ENCODE measurements at regions not wholly inside any gene's neighbourhood (a gene's known extent, or its start where the extent isn't known, plus 50 kb on each side); places are given as distances from the start of the nearest gene placed in this dataset.

- TF ChIP-seq CTCF (IDR thresholded peaks at IDR 0.05; ENCODE audit: insufficient read depth, low read depth, low read length): no peak
- ChIA-PET CTCF (no interaction called here), POLR2A (no interaction called here)
- DNase-seq (ENCODE audit: low read depth): no peak
- Histone ChIP-seq H3K4me3 (ENCODE audit: low read depth, low read length) (no peak overlapping the region), H3K36me3 (ENCODE audit: control insufficient read depth, insufficient read depth, low read length) (no peaks in the 10 kb centered on the region), H3K27me3 (ENCODE audit: control insufficient read depth, insufficient read depth, low read length) (no peaks in the 10 kb centered on the region)
Observed at GRCh38 chr20:22389836-22390542, 194.4 kb downstream of the FOXA2 start.

DNA sequence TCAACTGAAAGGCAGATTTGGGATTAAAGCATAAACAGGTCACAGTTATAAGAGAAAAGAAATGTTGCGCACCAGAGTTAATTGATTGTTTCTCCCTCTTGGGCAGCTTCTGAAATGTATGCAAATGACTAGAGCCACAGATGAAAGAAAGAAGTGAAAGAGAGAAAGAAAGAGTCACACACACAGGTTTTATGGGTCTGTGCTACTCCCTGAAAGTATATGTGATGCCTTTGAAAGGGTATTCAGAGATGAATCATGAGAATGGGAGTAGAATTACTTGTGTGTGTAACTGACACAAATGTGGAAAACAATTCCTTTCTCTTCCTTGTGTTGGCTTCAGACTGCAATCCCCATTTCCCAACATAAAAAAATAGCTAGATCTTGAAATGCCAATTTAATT lies 196.9 kb downstream of the FOXA2 start:
- TF ChIP-seq CTCF (IDR thresholded peaks at IDR 0.05; ENCODE audit: insufficient read depth, low read depth, low read length): no peak
- POLR2A ChIA-PET: no interaction called here
- Histone ChIP-seq H3K36me3 (ENCODE audit: control insufficient read depth, insufficient read depth, low read length) (no peaks in the 10 kb centered on the region), H3K27me3 (ENCODE audit: control insufficient read depth, insufficient read depth, low read length) (no peaks in the 10 kb centered on the region), H3K4me3 (ENCODE audit: low read depth, low read length) (no peak overlapping the region)
- no peak for DNase-seq (ENCODE audit: low read depth)
- CTCF ChIA-PET: no interaction called here

GRCh38 chr20:22386306-22386623 lies 198.1 kb downstream of the FOXA2 start:
- no peaks in the 10 kb centered on the region for H3K36me3 ChIP-seq (ENCODE audit: control insufficient read depth, insufficient read depth, low read length)
- DNase-seq (ENCODE audit: low read depth): no peak
- H3K27me3 ChIP-seq (ENCODE audit: control insufficient read depth, insufficient read depth, low read length): no peaks in the 10 kb centered on the region
- TF ChIP-seq CTCF (IDR thresholded peaks at IDR 0.05; ENCODE audit: insufficient read depth, low read depth, low read length): no peak
- ChIA-PET POLR2A (no interaction called here), CTCF (no interaction called here)
- H3K4me3 ChIP-seq (ENCODE audit: low read depth, low read length): no peak overlapping the region

GRCh38 chr20:22385602-22386305 lies 198.6 kb downstream of the FOXA2 start:
- no peak for DNase-seq (ENCODE audit: low read depth)
- H3K4me3 ChIP-seq (ENCODE audit: low read depth, low read length): no peak overlapping the region
- ChIA-PET POLR2A (no interaction called here), CTCF (no interaction called here)
- no peak for TF ChIP-seq CTCF (IDR thresholded peaks at IDR 0.05; ENCODE audit: insufficient read depth, low read depth, low read length)
- no peaks in the 10 kb centered on the region for H3K36me3 ChIP-seq (ENCODE audit: control insufficient read depth, insufficient read depth, low read length)
- no peaks in the 10 kb centered on the region for H3K27me3 ChIP-seq (ENCODE audit: control insufficient read depth, insufficient read depth, low read length)

GRCh38 chr20:22384978-22385377 lies 199.4 kb downstream of the FOXA2 start:
- CTCF ChIA-PET: no interaction called here
- POLR2A ChIA-PET: no interaction called here
- no peak for DNase-seq (ENCODE audit: low read depth)

More at GRCh38 chr20:22384978-22385377, 199.4 kb downstream of the FOXA2 start:
- Histone ChIP-seq H3K27me3 (ENCODE audit: control insufficient read depth, insufficient read depth, low read length) (no peaks in the 10 kb centered on the region), H3K36me3 (ENCODE audit: control insufficient read depth, insufficient read depth, low read length) (no peaks in the 10 kb centered on the region), H3K4me3 (ENCODE audit: low read depth, low read length) (no peak overlapping the region)
- no peak for TF ChIP-seq CTCF (IDR thresholded peaks at IDR 0.05; ENCODE audit: insufficient read depth, low read depth, low read length)

Data from BJ (cell line).